Astrocyte (in vitro differentiated cells and primary cell): ENCODE measurements at regions not wholly inside any gene's neighbourhood (a gene's known extent, or its start where the extent isn't known, plus 50 kb on each side); places are given as distances from the start of the nearest gene placed in this dataset.

Experiments
- DNase-seq: peaks from one replicate; pipeline ENCODE4 v3.0.0-alpha.2; 2010; ENCODE audit warnings: low read depth
- FAIRE-seq: peaks from 2 replicates; lab custom pipeline; 2011; peaks lifted over from hg19 to GRCh38; lab: Jason Lieb, UNC
- H2AFZ ChIP-seq: 2 replicates; pipeline ENCODE4 v1.6.0; 2012; ENCODE audit warnings: low read depth, low read length, inconsistent platforms
- H3K27ac ChIP-seq: 2 replicates; pipeline ENCODE4 v1.5.1; 2011; ENCODE audit warnings: low read depth, low read length, inconsistent platforms
- H3K27me3 ChIP-seq: 2 replicates; pipeline ENCODE4 v1.6.0; 2011; ENCODE audit warnings: low read length, inconsistent platforms; ENCODE audit not compliant: insufficient read depth
- H3K36me3 ChIP-seq: 2 replicates; pipeline ENCODE4 v1.5.1; 2011; ENCODE audit warnings: low read length, inconsistent platforms; ENCODE audit not compliant: insufficient read depth
- H3K4me1 ChIP-seq: 2 replicates; pipeline ENCODE4 v1.5.1; 2011; ENCODE audit warnings: low read length, inconsistent platforms; ENCODE audit not compliant: insufficient read depth
- H3K4me2 ChIP-seq: 2 replicates; pipeline ENCODE4 v1.6.0; 2012; ENCODE audit warnings: low read length, inconsistent platforms
- H3K4me3 ChIP-seq: 2 replicates; pipeline ENCODE4 v1.5.1; 2011; ENCODE audit warnings: low read depth, mild to moderate bottlenecking, low read length, inconsistent platforms; ENCODE audit not compliant: insufficient read depth
- H3K79me2 ChIP-seq: 2 replicates; pipeline ENCODE4 v1.6.0; 2012; ENCODE audit warnings: mild to moderate bottlenecking, low read length, inconsistent platforms; ENCODE audit not compliant: insufficient read depth
- H3K9ac ChIP-seq: 2 replicates; pipeline ENCODE4 v1.6.0; 2012; ENCODE audit warnings: mild to moderate bottlenecking, low read length, inconsistent platforms
- H3K9me3 ChIP-seq: 2 replicates; pipeline ENCODE4 v1.5.1; 2012; ENCODE audit warnings: low read depth, mild to moderate bottlenecking, low read length, inconsistent platforms; ENCODE audit not compliant: insufficient read depth
- H4K20me1 ChIP-seq: 2 replicates; pipeline ENCODE4 v1.6.0; 2012; ENCODE audit warnings: low read length, inconsistent platforms; ENCODE audit not compliant: insufficient read depth
- H3K27ac Mint-ChIP-seq: one replicate; pipeline ENCODE4 v1.8.0; 2021; ENCODE audit warnings: mild to moderate bottlenecking, mixed read lengths; ENCODE audit not compliant: unreplicated experiment
- H3K27me3 Mint-ChIP-seq: one replicate; pipeline ENCODE4 v1.8.0; 2021; ENCODE audit warnings: low read depth, mixed read lengths; ENCODE audit not compliant: unreplicated experiment
- H3K36me3 Mint-ChIP-seq: one replicate; pipeline ENCODE4 v1.8.0; 2021; ENCODE audit warnings: low read depth, mixed read lengths; ENCODE audit not compliant: unreplicated experiment
- H3K4me1 Mint-ChIP-seq: one replicate; pipeline ENCODE4 v1.8.0; 2021; ENCODE audit warnings: low read depth, mixed read lengths; ENCODE audit not compliant: unreplicated experiment
- H3K4me3 Mint-ChIP-seq: one replicate; pipeline ENCODE4 v1.8.0; 2021; ENCODE audit warnings: mild to moderate bottlenecking, moderate library complexity, mixed read lengths; ENCODE audit not compliant: unreplicated experiment
- H3K9me3 Mint-ChIP-seq: one replicate; pipeline ENCODE4 v1.8.0; 2021; ENCODE audit warnings: mild to moderate bottlenecking, mixed read lengths; ENCODE audit not compliant: unreplicated experiment
- EZH2 ChIP-seq: IDR thresholded peaks from 2 replicates; pipeline ENCODE4 v1.6.1; 2012; ENCODE audit warnings: mild to moderate bottlenecking, low read length, inconsistent platforms; ENCODE audit not compliant: insufficient read depth
- TF ChIP-seq, protein P1 (sequence below): IDR thresholded peaks from 2 replicates; pipeline ENCODE4 v1.5.1; 2011; ENCODE audit warnings: low read depth, mild to moderate bottlenecking, inconsistent platforms, low read length, moderate library complexity; ENCODE audit not compliant: insufficient read depth

DNA sequence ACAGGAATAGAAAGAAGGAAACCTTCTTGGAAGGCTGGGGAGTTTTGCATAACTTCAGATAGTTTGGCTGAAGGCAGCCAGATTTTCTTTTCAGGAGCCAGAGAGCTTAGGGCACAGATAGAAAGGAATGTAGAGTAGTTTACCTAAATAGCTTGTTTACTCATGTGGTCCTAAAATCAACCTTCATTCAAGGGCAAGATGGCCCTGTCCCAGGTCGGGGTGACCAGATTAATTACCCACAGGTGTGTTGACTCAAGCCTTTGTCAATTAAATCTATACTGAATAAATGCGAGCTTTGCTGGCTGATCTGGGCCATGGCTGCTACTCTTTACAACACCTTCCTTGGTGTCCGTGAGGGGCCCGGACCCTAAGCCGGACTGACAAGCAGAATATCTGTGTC is 792.0 kb upstream of the MAN1A1 start:
- Mint-ChIP-seq H3K36me3 (no peaks in the 10 kb centered on the region), H3K27me3 (no peaks in the 10 kb centered on the region), H3K4me3 (no peak overlapping the region), H3K9me3 (no peaks in the 10 kb centered on the region), H3K27ac (no peak overlapping the region), H3K4me1 (no peaks in the 10 kb centered on the region)
- H2AFZ ChIP-seq, result no peak overlapping the region
- no peaks in the 10 kb centered on the region for H3K79me2 ChIP-seq
- no peak overlapping the region for H3K4me3 ChIP-seq
- no peaks in the 10 kb centered on the region for H3K4me1 ChIP-seq
- H3K4me2 ChIP-seq, result no peak overlapping the region
- no peak overlapping the region for H3K9ac ChIP-seq
- no peaks in the 10 kb centered on the region for H4K20me1 ChIP-seq
- no peak for FAIRE-seq
- H3K27me3 ChIP-seq, result no peaks in the 10 kb centered on the region
- H3K9me3 ChIP-seq, result no peaks in the 10 kb centered on the region
- TF ChIP-seq EZH2, result no peak
- TF ChIP-seq, protein P1, sequence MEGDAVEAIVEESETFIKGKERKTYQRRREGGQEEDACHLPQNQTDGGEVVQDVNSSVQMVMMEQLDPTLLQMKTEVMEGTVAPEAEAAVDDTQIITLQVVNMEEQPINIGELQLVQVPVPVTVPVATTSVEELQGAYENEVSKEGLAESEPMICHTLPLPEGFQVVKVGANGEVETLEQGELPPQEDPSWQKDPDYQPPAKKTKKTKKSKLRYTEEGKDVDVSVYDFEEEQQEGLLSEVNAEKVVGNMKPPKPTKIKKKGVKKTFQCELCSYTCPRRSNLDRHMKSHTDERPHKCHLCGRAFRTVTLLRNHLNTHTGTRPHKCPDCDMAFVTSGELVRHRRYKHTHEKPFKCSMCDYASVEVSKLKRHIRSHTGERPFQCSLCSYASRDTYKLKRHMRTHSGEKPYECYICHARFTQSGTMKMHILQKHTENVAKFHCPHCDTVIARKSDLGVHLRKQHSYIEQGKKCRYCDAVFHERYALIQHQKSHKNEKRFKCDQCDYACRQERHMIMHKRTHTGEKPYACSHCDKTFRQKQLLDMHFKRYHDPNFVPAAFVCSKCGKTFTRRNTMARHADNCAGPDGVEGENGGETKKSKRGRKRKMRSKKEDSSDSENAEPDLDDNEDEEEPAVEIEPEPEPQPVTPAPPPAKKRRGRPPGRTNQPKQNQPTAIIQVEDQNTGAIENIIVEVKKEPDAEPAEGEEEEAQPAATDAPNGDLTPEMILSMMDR, result no peak
- no peak overlapping the region for H3K27ac ChIP-seq
- H3K36me3 ChIP-seq, result no peaks in the 10 kb centered on the region
- no peak for DNase-seq

DNA sequence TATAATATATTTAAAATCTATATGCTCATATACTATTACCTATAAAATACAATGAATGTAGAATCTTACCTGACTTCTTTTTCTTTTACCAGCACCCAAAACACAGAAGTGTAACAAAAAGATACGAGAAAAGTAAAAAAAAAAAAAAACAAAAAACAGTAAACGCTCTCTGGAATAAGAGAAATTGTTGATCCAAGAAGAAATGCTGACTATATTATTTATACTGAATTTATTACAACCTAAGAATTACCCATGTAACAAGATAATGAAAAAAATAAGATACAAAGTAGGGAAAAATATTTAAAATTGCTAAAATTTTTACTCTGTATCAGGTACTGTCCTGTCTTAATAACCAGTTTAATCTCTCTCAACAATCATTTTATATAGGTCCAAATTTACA is 787.9 kb upstream of the MAN1A1 start:
- H2AFZ ChIP-seq, result no peak overlapping the region
- no peaks in the 10 kb centered on the region for H3K4me1 ChIP-seq
- no peak overlapping the region for H3K4me2 ChIP-seq
- no peaks in the 10 kb centered on the region for H3K27me3 ChIP-seq
- H3K36me3 Mint-ChIP-seq, result no peaks in the 10 kb centered on the region
- H3K4me3 ChIP-seq, result no peak overlapping the region
- H3K27ac ChIP-seq, result no peak overlapping the region
- TF ChIP-seq, protein P1, result no peak
- no peak for TF ChIP-seq EZH2
- no peak overlapping the region for H3K27ac Mint-ChIP-seq
- no peak overlapping the region for H3K4me3 Mint-ChIP-seq
- no peaks in the 10 kb centered on the region for H3K9me3 ChIP-seq
- DNase-seq (no peak), FAIRE-seq (no peak)
- no peaks in the 10 kb centered on the region for H3K4me1 Mint-ChIP-seq
- H4K20me1 ChIP-seq, result no peaks in the 10 kb centered on the region
- H3K27me3 Mint-ChIP-seq, result no peaks in the 10 kb centered on the region
- no peaks in the 10 kb centered on the region for H3K9me3 Mint-ChIP-seq
- H3K79me2 ChIP-seq, result no peaks in the 10 kb centered on the region
- H3K36me3 ChIP-seq, result no peaks in the 10 kb centered on the region
- H3K9ac ChIP-seq, result no peak overlapping the region

DNA sequence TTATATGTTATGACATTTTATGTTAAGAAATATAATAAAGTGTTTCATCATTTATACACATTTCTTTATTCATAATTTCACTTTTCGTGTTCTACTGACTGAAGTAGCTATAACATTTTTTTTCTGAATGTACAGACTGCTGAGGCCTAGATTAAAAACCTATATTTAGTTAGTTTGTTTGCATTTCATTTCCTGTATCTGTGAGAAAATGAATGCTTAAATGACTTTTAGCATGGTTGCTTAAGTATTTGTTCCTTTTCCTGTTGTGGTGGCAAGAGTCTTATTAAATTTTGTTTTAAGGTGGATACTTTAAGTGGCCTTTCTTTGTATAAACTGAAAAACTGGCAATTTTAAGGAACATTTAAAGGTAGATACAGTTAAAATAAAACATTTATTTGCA is 779.7 kb upstream of the MAN1A1 start:
- no peaks in the 10 kb centered on the region for H3K4me1 ChIP-seq
- no peak overlapping the region for H3K4me3 ChIP-seq
- no peaks in the 10 kb centered on the region for H3K9me3 ChIP-seq
- Mint-ChIP-seq H3K36me3 (no peaks in the 10 kb centered on the region), H3K4me3 (no peak overlapping the region), H3K9me3 (no peaks in the 10 kb centered on the region), H3K27me3 (no peaks in the 10 kb centered on the region), H3K4me1 (no peaks in the 10 kb centered on the region), H3K27ac (no peak overlapping the region)
- H3K4me2 ChIP-seq, result no peak overlapping the region
- H3K36me3 ChIP-seq, result no peaks in the 10 kb centered on the region
- DNase-seq, result no peak
- H3K27me3 ChIP-seq, result no peaks in the 10 kb centered on the region
- no peaks in the 10 kb centered on the region for H4K20me1 ChIP-seq
- no peak overlapping the region for H3K9ac ChIP-seq
- FAIRE-seq, result no peak
- H2AFZ ChIP-seq, result no peak overlapping the region
- no peak for TF ChIP-seq EZH2
- H3K27ac ChIP-seq, result no peak overlapping the region
- no peaks in the 10 kb centered on the region for H3K79me2 ChIP-seq
